Aorta (tissue), 5 donors: ENCODE measurements at regions not wholly inside any gene's neighbourhood (a gene's known extent, or its start where the extent isn't known, plus 50 kb on each side); places are given as distances from the start of the nearest gene placed in this dataset.

Experiments
- ATAC-seq: fragments of 200-7000 bp; cut with Tn5 transposase; one replicate; pipeline ENCODE4 v1.9.1; 2022; ENCODE audit warnings: moderate library complexity; ENCODE audit not compliant: low FRiP score
- DNase-seq, 2 donors: peaks; one replicate each; pipeline ENCODE4 v3.0.0-alpha.2; 2020
- H3K27ac ChIP-seq, 2 donors: one replicate each; pipeline ENCODE4 v1.5.1; 2013; ENCODE audit warnings: low read length in 2 of 2, mild to moderate bottlenecking in 2 of 2, moderate library complexity in 2 of 2, control low read depth in 1 of 2, inconsistent platforms in 1 of 2, low read depth in 1 of 2
- H3K27me3 ChIP-seq, 2 donors: one replicate each; pipeline ENCODE4 v1.6.1; 2013; ENCODE audit warnings: control low read depth in 1 of 2, low read length in 1 of 2, mild to moderate bottlenecking in 1 of 2, moderate library complexity in 1 of 2; ENCODE audit not compliant: insufficient read depth in 2 of 2, control insufficient read depth in 1 of 2
- H3K36me3 ChIP-seq, 2 donors: one replicate each; pipeline ENCODE4 v1.6.1; 2013; ENCODE audit warnings: control low read depth in 1 of 2, low read length in 1 of 2, mild to moderate bottlenecking in 1 of 2; ENCODE audit not compliant: insufficient read depth in 2 of 2, control insufficient read depth in 1 of 2
- H3K4me1 ChIP-seq, 2 donors: one replicate each; pipeline ENCODE4 v1.6.1; 2013; ENCODE audit warnings: low read length in 2 of 2, control low read depth in 1 of 2, mild to moderate bottlenecking in 1 of 2, moderate library complexity in 1 of 2; ENCODE audit not compliant: insufficient read depth in 2 of 2, control insufficient read depth in 1 of 2
- H3K4me3 ChIP-seq, 2 donors: one replicate each; pipeline ENCODE4 v1.5.1; 2013; ENCODE audit warnings: low read length in 2 of 2, control low read depth in 1 of 2, mild to moderate bottlenecking in 1 of 2
- H3K9me3 ChIP-seq: one replicate; pipeline ENCODE4 v1.6.1; 2013; ENCODE audit warnings: mild to moderate bottlenecking, low read length; ENCODE audit not compliant: control insufficient read depth
- WGBS, 2 donors: extraction: QIAGEN DNeasy Blood & Tissue Kit; methylation state at CpG; one replicate each; pipeline ENCODE4 v1.1.7; 2013; 5-methylcytosine and 5-hydroxymethylcytosine counted together
- intact Hi-C, 2 donors: fragments of 100-400 bp; cut with DNase I; formaldehyde crosslinking; loops; one replicate each; pipeline versions ENCODE4 v1.14.2 to v1.15.0; 2022
- donor health status: healthy with polysubstance abuse.
- donor health status: Bipolar disorder and iron deficiency.
- donor health status: DM: no; HTN: no; CAD: no.
- donor health status: DM: no; HTN: no; CAD: no.
- donor health status: DM: yes; HTN: yes; CAD: no.

GRCh38 chr7:47698386-47698785, 116.5 kb upstream of the TNS3 start:
- Histone ChIP-seq H3K4me1 (no peaks in the 10 kb centered on the region), H3K9me3 (no peaks in the 10 kb centered on the region), H3K27me3 (no peaks in the 10 kb centered on the region), H3K27ac (no peak overlapping the region), H3K36me3 (no peaks in the 10 kb centered on the region), H3K4me3 (no peak overlapping the region)
- 52 to 68% methylated on average over 1 of the region's 1 CpG for WGBS, 2 donors
- DNase-seq (no peak), ATAC-seq (no peak)
- intact Hi-C loops, result loop anchor here in 1 of 2 donors (10.0 kb wide), 1 partner anchor 56 kb away; no protein-coding TSS in a partner anchor

- H3K9me3 ChIP-seq, result no peaks in the 10 kb centered on the region
- no peaks in the 10 kb centered on the region for H3K36me3 ChIP-seq
- ATAC-seq, result no peak
- no peak overlapping the region for H3K27ac ChIP-seq
- peaks cover 0 to 1% of the 10 kb centered on the region in 2 donors for H3K4me1 ChIP-seq
- H3K4me3 ChIP-seq, result no peak overlapping the region
- no peaks in the 10 kb centered on the region for H3K27me3 ChIP-seq
- no peak for DNase-seq
- intact Hi-C loops, result loop anchor here in 1 of 2 donors (10.0 kb wide), 1 partner anchor 57 kb away; no protein-coding TSS in a partner anchor
- WGBS, 2 donors, result 90% methylated on average over 4 of the region's 4 CpGs
Observed at GRCh38 chr7:47697543-47697942, 115.6 kb upstream of the TNS3 start.

GRCh38 chr7:47696152-47696710, 114.3 kb upstream of the TNS3 start:
- H3K27me3 ChIP-seq, result no peaks in the 10 kb centered on the region
- no peak overlapping the region for H3K27ac ChIP-seq
- 94 to 95% methylated on average over 7 of the region's 7 CpGs for WGBS, 2 donors
- H3K4me3 ChIP-seq, result no peak overlapping the region
- peaks cover 0 to 1% of the 10 kb centered on the region in 2 donors for H3K4me1 ChIP-seq
- no peaks in the 10 kb centered on the region for H3K36me3 ChIP-seq
- no peak for DNase-seq
- ATAC-seq, result no peak
- no peaks in the 10 kb centered on the region for H3K9me3 ChIP-seq
- intact Hi-C loops, result loop anchor here in 1 of 2 donors (10.0 kb wide), 1 partner anchor 59 kb away; no protein-coding TSS in a partner anchor

GRCh38 chr7:47693216-47693615, 111.3 kb upstream of the TNS3 start:
- Histone ChIP-seq H3K27ac (peak overlapping the region in 1 of 2 donors; percentile 97), H3K9me3 (no peaks in the 10 kb centered on the region), H3K4me1 (peaks cover 0 to 1% of the 10 kb centered on the region in 2 donors), H3K4me3 (no peak overlapping the region), H3K36me3 (no peaks in the 10 kb centered on the region), H3K27me3 (no peaks in the 10 kb centered on the region)
- WGBS, 2 donors, result 73 to 75% methylated on average over 4 of the region's 4 CpGs
- DNase-seq, result no peak
- intact Hi-C loops, result loop anchor here (5.0 to 10.0 kb wide), 3 partner anchors 62 to 111 kb away; partner anchors contain the start of gene TNS3 (in 1 of the 2)
- no peak for ATAC-seq

GRCh38 chr7:47691988-47692387, 110.1 kb upstream of the TNS3 start:
- Histone ChIP-seq H3K4me1 (peaks cover 0 to 1% of the 10 kb centered on the region in 2 donors), H3K36me3 (no peaks in the 10 kb centered on the region), H3K27ac (peak overlapping the region in 1 of 2 donors; percentile 57), H3K27me3 (no peaks in the 10 kb centered on the region), H3K4me3 (no peak overlapping the region), H3K9me3 (no peaks in the 10 kb centered on the region)
- ATAC-seq (no peak), DNase-seq (no peak)
- intact Hi-C loops, result loop anchor here (5.0 to 10.0 kb wide), 3 partner anchors 63 to 110 kb away; partner anchors contain the start of gene TNS3 (in 1 of the 2)

GRCh38 chr7:47690902-47691558, 109.1 kb upstream of the TNS3 start:
- DNase-seq, result no peak
- intact Hi-C loops, result loop anchor here (5.0 to 10.0 kb wide), 3 partner anchors 64 to 109 kb away; partner anchors contain the start of gene TNS3 (in 1 of the 2)
- peak overlapping the region; percentile 20 to 93 for H3K27ac ChIP-seq
- peak; percentile 61 for ATAC-seq
- no peaks in the 10 kb centered on the region for H3K9me3 ChIP-seq
- H3K4me1 ChIP-seq, result peaks cover 0 to 1% of the 10 kb centered on the region in 2 donors
- H3K4me3 ChIP-seq, result no peak overlapping the region
- H3K36me3 ChIP-seq, result no peaks in the 10 kb centered on the region
- 3 to 6% methylated on average over 3 of the region's 3 CpGs for WGBS, 2 donors
- no peaks in the 10 kb centered on the region for H3K27me3 ChIP-seq

- peak overlapping the region in 1 of 2 donors; percentile 74 for H3K27ac ChIP-seq
- intact Hi-C loops, result no loop called here
Observed at GRCh38 chr7:47689558-47689957, 107.6 kb upstream of the TNS3 start.

GRCh38 chr7:47688311-47689100, 106.6 kb upstream of the TNS3 start:
- H3K36me3 ChIP-seq, result no peaks in the 10 kb centered on the region
- no peaks in the 10 kb centered on the region for H3K9me3 ChIP-seq
- no peak overlapping the region for H3K27ac ChIP-seq
- H3K4me1 ChIP-seq, result peaks cover 0 to 1% of the 10 kb centered on the region in 2 donors
- no peaks in the 10 kb centered on the region for H3K27me3 ChIP-seq
- DNase-seq (no peak), ATAC-seq (no peak)
- 88 to 94% methylated on average over 15 of the region's 15 CpGs for WGBS, 2 donors
- H3K4me3 ChIP-seq, result no peak overlapping the region
- intact Hi-C loops, result no loop called here

More at GRCh38 chr7:47689558-47689957, 107.6 kb upstream of the TNS3 start:
- DNase-seq, result no peak
- H3K4me3 ChIP-seq, result no peak overlapping the region
- ATAC-seq, result no peak
- no peaks in the 10 kb centered on the region for H3K9me3 ChIP-seq
- no peaks in the 10 kb centered on the region for H3K27me3 ChIP-seq
- H3K36me3 ChIP-seq, result no peaks in the 10 kb centered on the region
- WGBS, 2 donors, result 38 to 49% methylated on average over 4 of the region's 4 CpGs
- H3K4me1 ChIP-seq, result peaks cover 0 to 1% of the 10 kb centered on the region in 2 donors
